GM23338 (cell line): ENCODE measurements at regions not wholly inside any gene's neighbourhood (a gene's known extent, or its start where the extent isn't known, plus 50 kb on each side); places are given as distances from the start of the nearest gene placed in this dataset.

Experiments used
- ATAC-seq: fragments of 200-7000 bp; cut with Tn5 transposase; 3 replicates; pipeline ENCODE4 v1.9.1; 2020
- DNase-seq: peaks from one replicate; pipeline ENCODE4 v3.0.0-alpha.2; 2015; ENCODE audit warnings: low spot score
- H2AFZ ChIP-seq: fragments of 200-600 bp; sonication (generic); 2 replicates; pipeline ENCODE4 v1.8.0; 2016; ENCODE audit warnings: antibody characterized with exemption, mild to moderate bottlenecking, moderate library complexity
- H3F3A ChIP-seq: fragments of 200-600 bp; sonication (generic); replicated peaks from 2 replicates; pipeline ENCODE4 v1.8.0; 2017; ENCODE audit warnings: antibody characterized with exemption, mixed run types, low read depth
- H3K27ac ChIP-seq: fragments of 200-600 bp; sonication (generic); 2 replicates; pipeline ENCODE4 v1.6.1; 2016; ENCODE audit warnings: low read depth
- H3K27me3 ChIP-seq: fragments of 200-600 bp; sonication (generic); 2 replicates; pipeline ENCODE4 v1.8.0; 2016; ENCODE audit warnings: mild to moderate bottlenecking, mixed run types, moderate library complexity; ENCODE audit not compliant: insufficient read depth
- H3K36me3 ChIP-seq: fragments of 200-600 bp; sonication (generic); 2 replicates; pipeline ENCODE4 v1.8.0; 2016; ENCODE audit warnings: mild to moderate bottlenecking; ENCODE audit not compliant: insufficient read depth
- H3K4me1 ChIP-seq: fragments of 200-600 bp; sonication (generic); 2 replicates; pipeline ENCODE4 v1.8.0; 2016; ENCODE audit warnings: mild to moderate bottlenecking, moderate library complexity; ENCODE audit not compliant: insufficient read depth
- H3K4me2 ChIP-seq: fragments of 200-600 bp; sonication (generic); 2 replicates; pipeline ENCODE4 v1.7.1; 2017; ENCODE audit warnings: mixed run types
- H3K4me3 ChIP-seq: fragments of 200-600 bp; sonication (generic); 2 replicates; pipeline ENCODE4 v1.6.1; 2016; ENCODE audit warnings: mixed run types
- H3K79me2 ChIP-seq: fragments of 200-600 bp; sonication (generic); replicated peaks from 2 replicates; pipeline ENCODE4 v1.8.0; 2017; ENCODE audit warnings: mild to moderate bottlenecking; ENCODE audit not compliant: insufficient read depth
- H3K9me2 ChIP-seq: fragments of 200-600 bp; sonication (generic); 2 replicates; pipeline ENCODE4 v1.8.0; 2017; ENCODE audit not compliant: insufficient read depth
- H4K20me1 ChIP-seq: fragments of 200-600 bp; sonication (generic); replicated peaks from 2 replicates; pipeline ENCODE4 v1.8.0; 2017; ENCODE audit warnings: mild to moderate bottlenecking; ENCODE audit not compliant: insufficient read depth
- H3K27ac Mint-ChIP-seq: 2 replicates; pipeline ENCODE4 v1.8.0; 2020; ENCODE audit warnings: inconsistent platforms, mild to moderate bottlenecking, moderate library complexity, mixed read lengths
- H3K27me3 Mint-ChIP-seq: 3 replicates; pipeline ENCODE4 v1.8.0; 2022; ENCODE audit warnings: low read depth, mild to moderate bottlenecking, moderate library complexity, mixed read lengths, inconsistent platforms; ENCODE audit not compliant: insufficient read depth, poor library complexity
- H3K36me3 Mint-ChIP-seq: 3 replicates; pipeline ENCODE4 v1.8.0; 2021; ENCODE audit warnings: low read depth, mild to moderate bottlenecking, inconsistent platforms, moderate library complexity, mixed read lengths
- H3K4me1 Mint-ChIP-seq: 3 replicates; pipeline ENCODE4 v1.8.0; 2020; ENCODE audit warnings: mild to moderate bottlenecking, inconsistent platforms, mixed read lengths
- H3K4me3 Mint-ChIP-seq: 3 replicates; pipeline ENCODE4 v1.8.0; 2021; ENCODE audit warnings: moderate library complexity, mild to moderate bottlenecking, inconsistent platforms, mixed read lengths
- H3K9me3 Mint-ChIP-seq: 3 replicates; pipeline ENCODE4 v1.8.0; 2020; ENCODE audit warnings: moderate library complexity, mild to moderate bottlenecking, inconsistent platforms, mixed read lengths
- CREB1 ChIP-seq: fragments of 250-450 bp; sonication (Bioruptor Pico); IDR thresholded peaks from 2 replicates; pipeline ENCODE4 v1.5.0; 2020; ENCODE audit warnings: low read depth, mild to moderate bottlenecking, moderate library complexity
- EZH2 ChIP-seq: fragments of 200-600 bp; sonication (generic); IDR thresholded peaks from one replicate; pipeline ENCODE4 v1.8.0; 2017; ENCODE audit warnings: antibody characterized with exemption, mild to moderate bottlenecking, low read depth; ENCODE audit not compliant: unreplicated experiment
- EZH2phosphoT487 ChIP-seq: fragments of 200-600 bp; sonication (generic); IDR thresholded peaks from one replicate; pipeline ENCODE4 v1.8.1; 2018; ENCODE audit warnings: antibody characterized with exemption; ENCODE audit not compliant: unreplicated experiment
- JUNB ChIP-seq: IDR thresholded peaks from one replicate; pipeline ENCODE4 v1.6.1; 2016; ENCODE audit warnings: antibody characterized with exemption; ENCODE audit not compliant: unreplicated experiment
- POLR2AphosphoS5 ChIP-seq: IDR thresholded peaks from 2 replicates; pipeline ENCODE4 v1.6.1; 2016; ENCODE audit warnings: antibody characterized with exemption, low read depth
- STAT1 ChIP-seq: IDR thresholded peaks from one replicate; pipeline ENCODE4 v1.6.1; 2016; ENCODE audit warnings: antibody characterized with exemption; ENCODE audit not compliant: unreplicated experiment
- ZNF114 ChIP-seq: fragments of 250-450 bp; sonication (Bioruptor Pico); IDR thresholded peaks from 2 replicates; pipeline ENCODE4 v1.5.0; 2020; ENCODE audit warnings: mild to moderate bottlenecking, moderate library complexity
- ZNF331 ChIP-seq: fragments of 250-450 bp; sonication (Bioruptor Pico); IDR thresholded peaks from 2 replicates; pipeline ENCODE4 v1.5.0; 2020; ENCODE audit warnings: low read depth, mild to moderate bottlenecking, moderate library complexity
- TF ChIP-seq, protein P1 (sequence below): IDR thresholded peaks from 2 replicates; pipeline ENCODE4 v1.6.1; 2016; ENCODE audit warnings: antibody characterized with exemption
- TF ChIP-seq, protein P2 (sequence below): IDR thresholded peaks from one replicate; pipeline ENCODE4 v1.6.1; 2018; ENCODE audit warnings: antibody characterized with exemption; ENCODE audit not compliant: unreplicated experiment
- TF ChIP-seq, protein P3 (sequence below), 2 experiments: fragments of 200-600 bp in 1 of 2; sonication (generic) in 1 of 2; conservative IDR thresholded peaks; 2 replicates each; pipeline versions ENCODE4 v1.5.1 to v1.6.1; 2016 to 2017; ENCODE audit warnings: antibody characterized with exemption in 2 of 2, low read depth in 2 of 2, mild to moderate bottlenecking in 2 of 2, moderate library complexity in 1 of 2
- TF ChIP-seq, protein P4 (sequence below): fragments of 250-450 bp; sonication (Bioruptor Pico); IDR thresholded peaks from 2 replicates; pipeline ENCODE4 v1.5.0; 2020; ENCODE audit warnings: mild to moderate bottlenecking, moderate library complexity

DNA sequence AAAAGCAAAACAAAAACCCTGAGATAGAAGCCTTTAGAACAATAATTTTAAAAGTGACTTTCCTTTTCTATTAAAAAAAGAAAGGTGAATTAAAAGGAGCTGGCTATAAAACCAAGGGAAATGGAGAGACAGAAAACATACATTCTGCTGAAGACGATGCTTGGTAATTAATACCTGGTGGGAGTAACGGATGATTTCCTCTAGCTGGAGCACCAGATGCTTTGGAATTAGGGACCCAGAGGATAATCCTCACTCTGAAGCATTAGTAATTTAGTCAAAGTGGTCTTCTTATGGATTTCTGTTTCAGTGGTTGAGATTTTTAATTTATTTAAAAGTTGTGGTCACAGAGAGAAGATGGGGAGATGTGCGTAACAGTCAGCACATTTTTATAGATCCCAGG, 982.5 kb downstream of the TLE4 start:
- no peaks in the 10 kb centered on the region for H3K36me3 Mint-ChIP-seq
- no peaks in the 10 kb centered on the region for H3K9me3 Mint-ChIP-seq
- TF ChIP-seq EZH2 (no peak), ZNF114 (no peak), ZNF331 (CRISPR knock-in tag) (no peak), CREB1 (CRISPR knock-in tag) (no peak), STAT1 (no peak), JUNB (no peak), EZH2phosphoT487 (no peak), POLR2AphosphoS5 (no peak)
- TF ChIP-seq, protein P1, sequence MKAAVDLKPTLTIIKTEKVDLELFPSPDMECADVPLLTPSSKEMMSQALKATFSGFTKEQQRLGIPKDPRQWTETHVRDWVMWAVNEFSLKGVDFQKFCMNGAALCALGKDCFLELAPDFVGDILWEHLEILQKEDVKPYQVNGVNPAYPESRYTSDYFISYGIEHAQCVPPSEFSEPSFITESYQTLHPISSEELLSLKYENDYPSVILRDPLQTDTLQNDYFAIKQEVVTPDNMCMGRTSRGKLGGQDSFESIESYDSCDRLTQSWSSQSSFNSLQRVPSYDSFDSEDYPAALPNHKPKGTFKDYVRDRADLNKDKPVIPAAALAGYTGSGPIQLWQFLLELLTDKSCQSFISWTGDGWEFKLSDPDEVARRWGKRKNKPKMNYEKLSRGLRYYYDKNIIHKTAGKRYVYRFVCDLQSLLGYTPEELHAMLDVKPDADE = no peak
- TF ChIP-seq, protein P2, sequence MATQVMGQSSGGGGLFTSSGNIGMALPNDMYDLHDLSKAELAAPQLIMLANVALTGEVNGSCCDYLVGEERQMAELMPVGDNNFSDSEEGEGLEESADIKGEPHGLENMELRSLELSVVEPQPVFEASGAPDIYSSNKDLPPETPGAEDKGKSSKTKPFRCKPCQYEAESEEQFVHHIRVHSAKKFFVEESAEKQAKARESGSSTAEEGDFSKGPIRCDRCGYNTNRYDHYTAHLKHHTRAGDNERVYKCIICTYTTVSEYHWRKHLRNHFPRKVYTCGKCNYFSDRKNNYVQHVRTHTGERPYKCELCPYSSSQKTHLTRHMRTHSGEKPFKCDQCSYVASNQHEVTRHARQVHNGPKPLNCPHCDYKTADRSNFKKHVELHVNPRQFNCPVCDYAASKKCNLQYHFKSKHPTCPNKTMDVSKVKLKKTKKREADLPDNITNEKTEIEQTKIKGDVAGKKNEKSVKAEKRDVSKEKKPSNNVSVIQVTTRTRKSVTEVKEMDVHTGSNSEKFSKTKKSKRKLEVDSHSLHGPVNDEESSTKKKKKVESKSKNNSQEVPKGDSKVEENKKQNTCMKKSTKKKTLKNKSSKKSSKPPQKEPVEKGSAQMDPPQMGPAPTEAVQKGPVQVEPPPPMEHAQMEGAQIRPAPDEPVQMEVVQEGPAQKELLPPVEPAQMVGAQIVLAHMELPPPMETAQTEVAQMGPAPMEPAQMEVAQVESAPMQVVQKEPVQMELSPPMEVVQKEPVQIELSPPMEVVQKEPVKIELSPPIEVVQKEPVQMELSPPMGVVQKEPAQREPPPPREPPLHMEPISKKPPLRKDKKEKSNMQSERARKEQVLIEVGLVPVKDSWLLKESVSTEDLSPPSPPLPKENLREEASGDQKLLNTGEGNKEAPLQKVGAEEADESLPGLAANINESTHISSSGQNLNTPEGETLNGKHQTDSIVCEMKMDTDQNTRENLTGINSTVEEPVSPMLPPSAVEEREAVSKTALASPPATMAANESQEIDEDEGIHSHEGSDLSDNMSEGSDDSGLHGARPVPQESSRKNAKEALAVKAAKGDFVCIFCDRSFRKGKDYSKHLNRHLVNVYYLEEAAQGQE = no peak
- TF ChIP-seq, protein P3, sequence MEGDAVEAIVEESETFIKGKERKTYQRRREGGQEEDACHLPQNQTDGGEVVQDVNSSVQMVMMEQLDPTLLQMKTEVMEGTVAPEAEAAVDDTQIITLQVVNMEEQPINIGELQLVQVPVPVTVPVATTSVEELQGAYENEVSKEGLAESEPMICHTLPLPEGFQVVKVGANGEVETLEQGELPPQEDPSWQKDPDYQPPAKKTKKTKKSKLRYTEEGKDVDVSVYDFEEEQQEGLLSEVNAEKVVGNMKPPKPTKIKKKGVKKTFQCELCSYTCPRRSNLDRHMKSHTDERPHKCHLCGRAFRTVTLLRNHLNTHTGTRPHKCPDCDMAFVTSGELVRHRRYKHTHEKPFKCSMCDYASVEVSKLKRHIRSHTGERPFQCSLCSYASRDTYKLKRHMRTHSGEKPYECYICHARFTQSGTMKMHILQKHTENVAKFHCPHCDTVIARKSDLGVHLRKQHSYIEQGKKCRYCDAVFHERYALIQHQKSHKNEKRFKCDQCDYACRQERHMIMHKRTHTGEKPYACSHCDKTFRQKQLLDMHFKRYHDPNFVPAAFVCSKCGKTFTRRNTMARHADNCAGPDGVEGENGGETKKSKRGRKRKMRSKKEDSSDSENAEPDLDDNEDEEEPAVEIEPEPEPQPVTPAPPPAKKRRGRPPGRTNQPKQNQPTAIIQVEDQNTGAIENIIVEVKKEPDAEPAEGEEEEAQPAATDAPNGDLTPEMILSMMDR (conservative IDR thresholded peaks at IDR 0.05; ENCODE audit: low read depth in 2 of 2) = no peak
- TF ChIP-seq, protein P4, sequence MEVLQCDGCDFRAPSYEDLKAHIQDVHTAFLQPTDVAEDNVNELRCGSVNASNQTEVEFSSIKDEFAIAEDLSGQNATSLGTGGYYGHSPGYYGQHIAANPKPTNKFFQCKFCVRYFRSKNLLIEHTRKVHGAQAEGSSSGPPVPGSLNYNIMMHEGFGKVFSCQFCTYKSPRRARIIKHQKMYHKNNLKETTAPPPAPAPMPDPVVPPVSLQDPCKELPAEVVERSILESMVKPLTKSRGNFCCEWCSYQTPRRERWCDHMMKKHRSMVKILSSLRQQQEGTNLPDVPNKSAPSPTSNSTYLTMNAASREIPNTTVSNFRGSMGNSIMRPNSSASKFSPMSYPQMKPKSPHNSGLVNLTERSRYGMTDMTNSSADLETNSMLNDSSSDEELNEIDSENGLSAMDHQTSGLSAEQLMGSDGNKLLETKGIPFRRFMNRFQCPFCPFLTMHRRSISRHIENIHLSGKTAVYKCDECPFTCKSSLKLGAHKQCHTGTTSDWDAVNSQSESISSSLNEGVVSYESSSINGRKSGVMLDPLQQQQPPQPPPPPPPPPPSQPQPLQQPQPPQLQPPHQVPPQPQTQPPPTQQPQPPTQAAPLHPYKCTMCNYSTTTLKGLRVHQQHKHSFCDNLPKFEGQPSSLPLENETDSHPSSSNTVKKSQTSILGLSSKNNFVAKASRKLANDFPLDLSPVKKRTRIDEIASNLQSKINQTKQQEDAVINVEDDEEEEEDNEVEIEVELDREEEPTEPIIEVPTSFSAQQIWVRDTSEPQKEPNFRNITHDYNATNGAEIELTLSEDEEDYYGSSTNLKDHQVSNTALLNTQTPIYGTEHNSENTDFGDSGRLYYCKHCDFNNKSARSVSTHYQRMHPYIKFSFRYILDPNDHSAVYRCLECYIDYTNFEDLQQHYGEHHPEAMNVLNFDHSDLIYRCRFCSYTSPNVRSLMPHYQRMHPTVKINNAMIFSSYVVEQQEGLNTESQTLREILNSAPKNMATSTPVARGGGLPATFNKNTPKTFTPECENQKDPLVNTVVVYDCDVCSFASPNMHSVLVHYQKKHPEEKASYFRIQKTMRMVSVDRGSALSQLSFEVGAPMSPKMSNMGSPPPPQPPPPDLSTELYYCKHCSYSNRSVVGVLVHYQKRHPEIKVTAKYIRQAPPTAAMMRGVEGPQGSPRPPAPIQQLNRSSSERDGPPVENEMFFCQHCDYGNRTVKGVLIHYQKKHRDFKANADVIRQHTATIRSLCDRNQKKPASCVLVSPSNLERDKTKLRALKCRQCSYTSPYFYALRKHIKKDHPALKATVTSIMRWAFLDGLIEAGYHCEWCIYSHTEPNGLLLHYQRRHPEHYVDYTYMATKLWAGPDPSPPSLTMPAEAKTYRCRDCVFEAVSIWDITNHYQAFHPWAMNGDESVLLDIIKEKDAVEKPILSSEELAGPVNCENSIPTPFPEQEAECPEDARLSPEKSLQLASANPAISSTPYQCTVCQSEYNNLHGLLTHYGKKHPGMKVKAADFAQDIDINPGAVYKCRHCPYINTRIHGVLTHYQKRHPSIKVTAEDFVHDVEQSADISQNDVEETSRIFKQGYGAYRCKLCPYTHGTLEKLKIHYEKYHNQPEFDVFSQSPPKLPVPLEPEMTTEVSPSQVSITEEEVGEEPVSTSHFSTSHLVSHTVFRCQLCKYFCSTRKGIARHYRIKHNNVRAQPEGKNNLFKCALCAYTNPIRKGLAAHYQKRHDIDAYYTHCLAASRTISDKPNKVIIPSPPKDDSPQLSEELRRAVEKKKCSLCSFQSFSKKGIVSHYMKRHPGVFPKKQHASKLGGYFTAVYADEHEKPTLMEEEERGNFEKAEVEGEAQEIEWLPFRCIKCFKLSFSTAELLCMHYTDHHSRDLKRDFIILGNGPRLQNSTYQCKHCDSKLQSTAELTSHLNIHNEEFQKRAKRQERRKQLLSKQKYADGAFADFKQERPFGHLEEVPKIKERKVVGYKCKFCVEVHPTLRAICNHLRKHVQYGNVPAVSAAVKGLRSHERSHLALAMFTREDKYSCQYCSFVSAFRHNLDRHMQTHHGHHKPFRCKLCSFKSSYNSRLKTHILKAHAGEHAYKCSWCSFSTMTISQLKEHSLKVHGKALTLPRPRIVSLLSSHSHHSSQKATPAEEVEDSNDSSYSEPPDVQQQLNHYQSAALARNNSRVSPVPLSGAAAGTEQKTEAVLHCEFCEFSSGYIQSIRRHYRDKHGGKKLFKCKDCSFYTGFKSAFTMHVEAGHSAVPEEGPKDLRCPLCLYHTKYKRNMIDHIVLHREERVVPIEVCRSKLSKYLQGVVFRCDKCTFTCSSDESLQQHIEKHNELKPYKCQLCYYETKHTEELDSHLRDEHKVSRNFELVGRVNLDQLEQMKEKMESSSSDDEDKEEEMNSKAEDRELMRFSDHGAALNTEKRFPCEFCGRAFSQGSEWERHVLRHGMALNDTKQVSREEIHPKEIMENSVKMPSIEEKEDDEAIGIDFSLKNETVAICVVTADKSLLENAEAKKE (CRISPR knock-in tag) = no peak
- no peak for ATAC-seq
- H2AFZ ChIP-seq = no peak overlapping the region
- no peaks in the 10 kb centered on the region for H3K27me3 Mint-ChIP-seq
- H3K36me3 ChIP-seq = no peaks in the 10 kb centered on the region
- H3K4me1 Mint-ChIP-seq = peaks cover 6% of the 10 kb centered on the region; the same call in 2 of the 3 replicates
- no peak overlapping the region for H3K27ac Mint-ChIP-seq
- DNase-seq = no peak
- no peaks in the 10 kb centered on the region for H3K9me2 ChIP-seq
- no peak overlapping the region for H3K27ac ChIP-seq
- H4K20me1 ChIP-seq = no peaks in the 10 kb centered on the region
- no peaks in the 10 kb centered on the region for H3K4me1 ChIP-seq
- no peak overlapping the region for H3K4me2 ChIP-seq
- H3K27me3 ChIP-seq = no peaks in the 10 kb centered on the region
- H3F3A ChIP-seq = no peaks in the 10 kb centered on the region
- no peak overlapping the region for H3K4me3 ChIP-seq
- no peak overlapping the region for H3K4me3 Mint-ChIP-seq
- H3K79me2 ChIP-seq = no peaks in the 10 kb centered on the region
